ENCODE measurements at regions not wholly inside any gene's neighbourhood (a gene's known extent, or its start where the extent isn't known, plus 50 kb on each side); places are given as distances from the start of the nearest gene placed in this dataset.

DNA sequence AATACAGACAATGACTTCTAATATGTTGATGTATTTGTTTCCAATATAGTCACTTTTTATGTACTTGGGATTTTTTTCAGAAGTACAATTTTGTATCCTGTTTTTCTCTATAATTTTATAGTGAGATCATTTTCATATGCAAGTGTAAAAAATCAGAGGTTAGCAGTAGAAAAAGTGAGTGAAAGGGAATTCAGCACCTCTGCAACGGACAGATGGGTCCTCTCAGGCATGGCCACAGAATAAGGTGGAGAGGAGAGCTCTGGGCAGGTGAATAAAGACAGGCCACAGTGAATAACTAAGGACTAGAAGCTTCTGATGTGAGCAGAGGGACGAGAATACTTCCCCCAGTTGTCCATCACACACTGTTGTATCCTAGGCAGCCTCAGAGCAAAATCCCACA, 210.1 kb upstream of the CNR1 start:
- H3K27ac ChIP-seq, result no peak overlapping the region
- H3K4me1 ChIP-seq (ENCODE audit: insufficient read depth), result peaks cover 6% of the 10 kb centered on the region
- no peaks in the 10 kb centered on the region for H3K36me3 ChIP-seq (replicated peaks; ENCODE audit: insufficient read depth, low read depth)
- no peak overlapping the region for H2AFZ ChIP-seq
- no peak for TF ChIP-seq EZH2phosphoT487 (IDR thresholded peaks at IDR 0.05; ENCODE audit: low read depth, severe bottlenecking, unreplicated experiment)
- TF ChIP-seq, protein P1, sequence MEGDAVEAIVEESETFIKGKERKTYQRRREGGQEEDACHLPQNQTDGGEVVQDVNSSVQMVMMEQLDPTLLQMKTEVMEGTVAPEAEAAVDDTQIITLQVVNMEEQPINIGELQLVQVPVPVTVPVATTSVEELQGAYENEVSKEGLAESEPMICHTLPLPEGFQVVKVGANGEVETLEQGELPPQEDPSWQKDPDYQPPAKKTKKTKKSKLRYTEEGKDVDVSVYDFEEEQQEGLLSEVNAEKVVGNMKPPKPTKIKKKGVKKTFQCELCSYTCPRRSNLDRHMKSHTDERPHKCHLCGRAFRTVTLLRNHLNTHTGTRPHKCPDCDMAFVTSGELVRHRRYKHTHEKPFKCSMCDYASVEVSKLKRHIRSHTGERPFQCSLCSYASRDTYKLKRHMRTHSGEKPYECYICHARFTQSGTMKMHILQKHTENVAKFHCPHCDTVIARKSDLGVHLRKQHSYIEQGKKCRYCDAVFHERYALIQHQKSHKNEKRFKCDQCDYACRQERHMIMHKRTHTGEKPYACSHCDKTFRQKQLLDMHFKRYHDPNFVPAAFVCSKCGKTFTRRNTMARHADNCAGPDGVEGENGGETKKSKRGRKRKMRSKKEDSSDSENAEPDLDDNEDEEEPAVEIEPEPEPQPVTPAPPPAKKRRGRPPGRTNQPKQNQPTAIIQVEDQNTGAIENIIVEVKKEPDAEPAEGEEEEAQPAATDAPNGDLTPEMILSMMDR (IDR thresholded peaks at IDR 0.05; ENCODE audit: poor library complexity), result no peak
- no peak for TF ChIP-seq EZH2 (IDR thresholded peaks at IDR 0.05; ENCODE audit: borderline replicate concordance)
- WGBS (ENCODE audit: low lambda C conversion rate, missing lambda C conversion rate), result 70% methylated on average over 2 of the region's 2 CpGs
- no peaks in the 10 kb centered on the region for H3K27me3 ChIP-seq
- H3K9me2 ChIP-seq (replicated peaks; ENCODE audit: insufficient read depth), result no peaks in the 10 kb centered on the region
- H3K79me2 ChIP-seq, result no peaks in the 10 kb centered on the region
- no peak for DNase-seq (ENCODE audit: low spot score)
- H4K20me1 ChIP-seq (ENCODE audit: insufficient read depth, poor library complexity, severe bottlenecking), result no peaks in the 10 kb centered on the region
- H3K4me3 ChIP-seq, result no peak overlapping the region
- H3K4me2 ChIP-seq, result no peak overlapping the region
- no peaks in the 10 kb centered on the region for H3K9me3 ChIP-seq (ENCODE audit: low read depth)

DNA sequence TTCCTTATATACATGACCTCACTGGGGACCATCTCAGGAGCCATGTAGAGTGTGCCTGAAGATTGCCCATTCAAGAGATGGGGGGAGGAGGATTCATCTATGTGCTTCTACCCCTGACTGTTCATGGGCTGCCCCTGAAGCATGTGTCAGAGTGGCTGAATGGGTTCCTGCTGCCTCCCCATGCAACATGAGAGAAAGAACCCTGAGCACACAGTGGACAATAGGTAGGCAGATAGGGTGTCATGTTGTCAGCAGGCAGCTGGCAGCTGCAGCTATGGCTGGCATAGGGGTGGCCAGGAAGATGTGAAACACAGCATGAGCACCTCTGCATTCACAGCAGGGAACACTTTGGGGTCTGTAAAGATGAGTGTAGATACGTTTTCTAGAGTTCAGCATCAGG, 208.4 kb upstream of the CNR1 start:
- Histone ChIP-seq H3K4me3 (no peak overlapping the region), H3K4me1 (ENCODE audit: insufficient read depth) (no peaks in the 10 kb centered on the region), H3K27me3 (no peaks in the 10 kb centered on the region), H3K36me3 (replicated peaks; ENCODE audit: insufficient read depth, low read depth) (no peaks in the 10 kb centered on the region), H4K20me1 (ENCODE audit: insufficient read depth, poor library complexity, severe bottlenecking) (no peaks in the 10 kb centered on the region), H2AFZ (no peak overlapping the region), H3K27ac (no peak overlapping the region), H3K9me2 (replicated peaks; ENCODE audit: insufficient read depth) (no peaks in the 10 kb centered on the region), H3K4me2 (no peak overlapping the region), H3K9me3 (ENCODE audit: low read depth) (no peaks in the 10 kb centered on the region), H3K79me2 (no peaks in the 10 kb centered on the region)
- WGBS (ENCODE audit: low lambda C conversion rate, missing lambda C conversion rate), result 72% methylated on average over 1 of the region's 1 CpG
- no peak for DNase-seq (ENCODE audit: low spot score)
- TF ChIP-seq EZH2 (IDR thresholded peaks at IDR 0.05; ENCODE audit: borderline replicate concordance) (no peak), EZH2phosphoT487 (IDR thresholded peaks at IDR 0.05; ENCODE audit: low read depth, severe bottlenecking, unreplicated experiment) (no peak)
- TF ChIP-seq, protein P1 (IDR thresholded peaks at IDR 0.05; ENCODE audit: poor library complexity), result no peak

- Histone ChIP-seq H3K4me2 (no peak overlapping the region), H3K9me3 (ENCODE audit: low read depth) (no peaks in the 10 kb centered on the region), H3K27ac (no peak overlapping the region), H3K27me3 (no peaks in the 10 kb centered on the region), H4K20me1 (ENCODE audit: insufficient read depth, poor library complexity, severe bottlenecking) (no peaks in the 10 kb centered on the region), H3K79me2 (no peaks in the 10 kb centered on the region), H3K9me2 (replicated peaks; ENCODE audit: insufficient read depth) (no peaks in the 10 kb centered on the region), H3K4me3 (no peak overlapping the region), H3K36me3 (replicated peaks; ENCODE audit: insufficient read depth, low read depth) (no peaks in the 10 kb centered on the region), H3K4me1 (ENCODE audit: insufficient read depth) (no peaks in the 10 kb centered on the region), H2AFZ (no peak overlapping the region)
- no peak for DNase-seq (ENCODE audit: low spot score)
- TF ChIP-seq EZH2 (IDR thresholded peaks at IDR 0.05; ENCODE audit: borderline replicate concordance) (no peak), EZH2phosphoT487 (IDR thresholded peaks at IDR 0.05; ENCODE audit: low read depth, severe bottlenecking, unreplicated experiment) (no peak)
- TF ChIP-seq, protein P1 (IDR thresholded peaks at IDR 0.05; ENCODE audit: poor library complexity), result no peak
- 75% methylated on average over 2 of the region's 2 CpGs for WGBS (ENCODE audit: low lambda C conversion rate, missing lambda C conversion rate)
Observed at GRCh38 chr6:88371480-88371879, 205.3 kb upstream of the CNR1 start.
